ENCODE measurements at regions not wholly inside any gene's neighbourhood (a gene's known extent, or its start where the extent isn't known, plus 50 kb on each side); places are given as distances from the start of the nearest gene placed in this dataset.

DNA sequence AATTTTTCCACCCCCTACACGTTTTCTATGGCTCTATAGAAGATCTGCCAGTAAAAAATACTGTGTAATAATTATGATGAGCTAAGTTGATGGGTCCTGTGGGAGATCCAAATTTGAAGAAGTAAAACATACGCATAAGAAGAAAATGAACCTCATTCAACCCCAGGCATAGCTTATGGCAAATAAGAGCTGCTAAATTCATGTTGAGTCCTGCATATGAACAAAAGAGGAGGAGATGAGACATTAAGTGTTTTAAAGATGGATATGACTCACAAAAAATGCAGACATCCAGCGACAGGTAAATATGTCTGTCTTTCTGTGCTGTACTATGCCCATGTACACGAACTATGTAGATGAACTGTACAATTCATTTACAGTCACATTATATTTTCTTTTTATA, 101.9 kb downstream of the LIG4 start:
- no peaks in the 10 kb centered on the region for H3K9me3 ChIP-seq (ENCODE audit: control insufficient read depth, low read depth, low read length)
- no peak overlapping the region for H2AFZ ChIP-seq (ENCODE audit: low read length)
- H3K27ac ChIP-seq (ENCODE audit: insufficient read length, low read depth, low read length) = no peak overlapping the region
- H3K18ac ChIP-seq (ENCODE audit: insufficient read length, low read depth, low read length) = no peak overlapping the region
- no peaks in the 10 kb centered on the region for H3K36me3 Mint-ChIP-seq (ENCODE audit: insufficient read depth in 1 of 3, low read depth in 3 of 3)
- no peaks in the 10 kb centered on the region for H3K79me2 ChIP-seq (ENCODE audit: insufficient read depth, low read length)
- no peak overlapping the region for H2BK120ac ChIP-seq (ENCODE audit: low read depth, low read length, poor library complexity, severe bottlenecking)
- H3K9ac ChIP-seq (ENCODE audit: extremely low read depth, insufficient read length, low read length) = no peak overlapping the region
- H2BK12ac ChIP-seq (ENCODE audit: insufficient read length, low read depth, low read length) = no peak overlapping the region
- DNase-seq = no peak
- no peaks in the 10 kb centered on the region for H3K23me2 ChIP-seq (ENCODE audit: insufficient read length, low read depth, low read length, poor library complexity, severe bottlenecking)
- no peak overlapping the region for H3K56ac ChIP-seq (ENCODE audit: insufficient read length, low read depth, low read length)
- no peak overlapping the region for H3K4me3 Mint-ChIP-seq
- no peaks in the 10 kb centered on the region for H3K27me3 Mint-ChIP-seq (ENCODE audit: low read depth)
- no peak overlapping the region for H4K91ac ChIP-seq (ENCODE audit: insufficient read length, low read depth, low read length)
- H3K14ac ChIP-seq (ENCODE audit: insufficient read depth, low read length) = no peak overlapping the region
- no peak overlapping the region for H2BK5ac ChIP-seq (ENCODE audit: insufficient read length, low read length)
- no CpG with 5 or more reads among the region's 4 CpGs for WGBS (ENCODE audit: extremely low coverage, insufficient read length, low lambda C conversion rate)
- no peaks in the 10 kb centered on the region for H3K79me1 ChIP-seq (ENCODE audit: insufficient read depth, low read depth, low read length, poor library complexity, severe bottlenecking)
- H3K23ac ChIP-seq (ENCODE audit: insufficient read length, low read depth, low read length) = no peak overlapping the region
- TF ChIP-seq, protein P1, sequence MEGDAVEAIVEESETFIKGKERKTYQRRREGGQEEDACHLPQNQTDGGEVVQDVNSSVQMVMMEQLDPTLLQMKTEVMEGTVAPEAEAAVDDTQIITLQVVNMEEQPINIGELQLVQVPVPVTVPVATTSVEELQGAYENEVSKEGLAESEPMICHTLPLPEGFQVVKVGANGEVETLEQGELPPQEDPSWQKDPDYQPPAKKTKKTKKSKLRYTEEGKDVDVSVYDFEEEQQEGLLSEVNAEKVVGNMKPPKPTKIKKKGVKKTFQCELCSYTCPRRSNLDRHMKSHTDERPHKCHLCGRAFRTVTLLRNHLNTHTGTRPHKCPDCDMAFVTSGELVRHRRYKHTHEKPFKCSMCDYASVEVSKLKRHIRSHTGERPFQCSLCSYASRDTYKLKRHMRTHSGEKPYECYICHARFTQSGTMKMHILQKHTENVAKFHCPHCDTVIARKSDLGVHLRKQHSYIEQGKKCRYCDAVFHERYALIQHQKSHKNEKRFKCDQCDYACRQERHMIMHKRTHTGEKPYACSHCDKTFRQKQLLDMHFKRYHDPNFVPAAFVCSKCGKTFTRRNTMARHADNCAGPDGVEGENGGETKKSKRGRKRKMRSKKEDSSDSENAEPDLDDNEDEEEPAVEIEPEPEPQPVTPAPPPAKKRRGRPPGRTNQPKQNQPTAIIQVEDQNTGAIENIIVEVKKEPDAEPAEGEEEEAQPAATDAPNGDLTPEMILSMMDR (conservative IDR thresholded peaks at IDR 0.05) = no peak
- H4K20me1 ChIP-seq (ENCODE audit: control insufficient read depth, insufficient read depth, insufficient read length) = no peaks in the 10 kb centered on the region
- no peak overlapping the region for H2BK20ac ChIP-seq (ENCODE audit: low read depth, low read length, poor library complexity, severe bottlenecking)
- H3K4me2 ChIP-seq (ENCODE audit: insufficient read depth, insufficient read length, low read length) = no peak overlapping the region
- H2AK5ac ChIP-seq (ENCODE audit: insufficient read length, low read length) = no peak overlapping the region
- no peak overlapping the region for H2BK15ac ChIP-seq (ENCODE audit: low read depth, low read length)
- no peak overlapping the region for H3K4ac ChIP-seq (ENCODE audit: low read depth, low read length)
- H3K27ac Mint-ChIP-seq = no peak overlapping the region
- H3T11ph ChIP-seq (ENCODE audit: low read length) = no peak overlapping the region
- H4K5ac ChIP-seq (ENCODE audit: insufficient read length, low read depth, low read length) = no peak overlapping the region
- no peaks in the 10 kb centered on the region for H3K9me3 Mint-ChIP-seq
- no peak overlapping the region for H4K8ac ChIP-seq (replicated peaks; ENCODE audit: insufficient read length, low read depth, low read length)
- no peaks in the 10 kb centered on the region for H3K27me3 ChIP-seq (ENCODE audit: insufficient read depth, low read length)
- no peaks in the 10 kb centered on the region for H3K4me1 Mint-ChIP-seq
- no peaks in the 10 kb centered on the region for H3K4me1 ChIP-seq (ENCODE audit: insufficient read depth, low read length)

Measured in H9 (cell line).